Prostate gland (tissue), 2 donors: ENCODE measurements at regions not wholly inside any gene's neighbourhood (a gene's known extent, or its start where the extent isn't known, plus 50 kb on each side); places are given as distances from the start of the nearest gene placed in this dataset.

Source experiments
- DNase-seq: peaks from one replicate; pipeline ENCODE4 v3.0.0-alpha.2; 2019; ENCODE audit warnings: low spot score
- H3K27ac ChIP-seq, 2 donors: fragments of 200-600 bp; sonication (generic); 2 replicates each; pipeline ENCODE4 v1.5.1; 2017 to 2019
- H3K27me3 ChIP-seq: fragments of 200-600 bp; sonication (generic); replicated peaks from 2 replicates; pipeline ENCODE4 v1.5.1; 2019; ENCODE audit not compliant: insufficient read depth
- H3K36me3 ChIP-seq, 2 donors: fragments of 200-600 bp; sonication (generic); 1 replicate in 1 of 2; 2 replicates in 1 of 2; pipeline versions ENCODE4 v1.5.1 to v1.8.1; 2017 to 2019
- H3K4me1 ChIP-seq: fragments of 200-600 bp; sonication (generic); replicated peaks from 2 replicates; pipeline ENCODE4 v1.5.1; 2019
- H3K4me3 ChIP-seq, 2 donors: fragments of 200-600 bp; sonication (generic); 2 replicates each; pipeline ENCODE4 v1.5.1; 2017 to 2019
- H3K9me3 ChIP-seq: fragments of 200-600 bp; sonication (generic); 2 replicates; pipeline ENCODE4 v1.5.1; 2017
- CTCF ChIP-seq, 4 experiments: fragments of 200-600 bp in 2 of 4; fragments of 450-650 bp in 2 of 4; sonication (generic) in 2 of 4; IDR thresholded peaks; 1 replicate in 3 of 4; 2 replicates in 1 of 4; pipeline ENCODE4 v1.5.1; 2016 to 2019; ENCODE audit warnings: antibody characterized with exemption in 4 of 4, mild to moderate bottlenecking in 2 of 4, moderate library complexity in 2 of 4
- POLR2A ChIP-seq: fragments of 450-650 bp; IDR thresholded peaks from one replicate; pipeline ENCODE4 v1.6.1; 2016; ENCODE audit warnings: antibody characterized with exemption, mild to moderate bottlenecking
- POLR2AphosphoS5 ChIP-seq: sonication (generic); formaldehyde crosslinking; IDR thresholded peaks from one replicate; pipeline ENCODE4 v1.6.1; 2017; ENCODE audit warnings: antibody characterized with exemption
- WGBS: methylation state at CpG from one replicate; pipeline ENCODE4 v1.1.5; 2018; 5-methylcytosine and 5-hydroxymethylcytosine counted together
- intact Hi-C: fragments of 100-400 bp; cut with DNase I; formaldehyde crosslinking; loops from one replicate; pipeline ENCODE4 v1.14.2; 2022

GRCh38 chr9:104245925-104246324 is 151.8 kb downstream of the SMC2 start:
- intact Hi-C loops: no loop called here
- DNase-seq: no peak
- H3K4me1 ChIP-seq: no peaks in the 10 kb centered on the region
- no peaks in the 10 kb centered on the region for H3K36me3 ChIP-seq
- TF ChIP-seq POLR2AphosphoS5 (no peak), POLR2A (no peak), CTCF (IDR thresholded peaks at IDR 0.05) (no peak)
- 87% methylated on average over 1 of the region's 1 CpG for WGBS
- no peaks in the 10 kb centered on the region for H3K9me3 ChIP-seq
- no peak overlapping the region for H3K27ac ChIP-seq
- no peak overlapping the region for H3K4me3 ChIP-seq
- no peaks in the 10 kb centered on the region for H3K27me3 ChIP-seq

- intact Hi-C loops: no loop called here
These were observed 153.9 kb downstream of the SMC2 start for GRCh38 chr9:104247899-104248460.

GRCh38 chr9:104256031-104256695 is 162.1 kb downstream of the SMC2 start:
- H3K9me3 ChIP-seq: no peaks in the 10 kb centered on the region
- intact Hi-C loops: no loop called here
- H3K27me3 ChIP-seq: no peaks in the 10 kb centered on the region
- no peaks in the 10 kb centered on the region for H3K4me1 ChIP-seq
- no peak overlapping the region for H3K4me3 ChIP-seq
- no peaks in the 10 kb centered on the region for H3K36me3 ChIP-seq
- DNase-seq: no peak
- no peak overlapping the region for H3K27ac ChIP-seq
- WGBS: 67% methylated on average over 3 of the region's 3 CpGs
- TF ChIP-seq POLR2AphosphoS5 (no peak), CTCF (IDR thresholded peaks at IDR 0.05) (no peak), POLR2A (no peak)

More at GRCh38 chr9:104247899-104248460, 153.9 kb downstream of the SMC2 start:
- WGBS: 83% methylated on average over 3 of the region's 3 CpGs
- Histone ChIP-seq H3K27ac (no peak overlapping the region), H3K9me3 (no peaks in the 10 kb centered on the region), H3K4me1 (no peaks in the 10 kb centered on the region), H3K36me3 (no peaks in the 10 kb centered on the region), H3K4me3 (no peak overlapping the region), H3K27me3 (no peaks in the 10 kb centered on the region)
- no peak for DNase-seq
- TF ChIP-seq POLR2AphosphoS5 (no peak), CTCF (IDR thresholded peaks at IDR 0.05) (no peak), POLR2A (no peak)

GRCh38 chr9:104256696-104257062 is 162.6 kb downstream of the SMC2 start:
- no peak for DNase-seq
- Histone ChIP-seq H3K27me3 (no peaks in the 10 kb centered on the region), H3K4me1 (no peaks in the 10 kb centered on the region), H3K27ac (no peak overlapping the region), H3K4me3 (no peak overlapping the region), H3K36me3 (no peaks in the 10 kb centered on the region), H3K9me3 (no peaks in the 10 kb centered on the region)
- intact Hi-C loops: no loop called here
- no peak for TF ChIP-seq POLR2A
- no peak for TF ChIP-seq POLR2AphosphoS5
- TF ChIP-seq CTCF (IDR thresholded peaks at IDR 0.05): no peak
